SK-N-DZ (cell line): ENCODE measurements at regions not wholly inside any gene's neighbourhood (a gene's known extent, or its start where the extent isn't known, plus 50 kb on each side); places are given as distances from the start of the nearest gene placed in this dataset.
"Not testable (repeated sequence)": the region's sequence is repeated elsewhere in the genome, so short reads cannot be mapped to it uniquely, and the experiment has no call there.

Experiments
- DNase-seq: peaks from one replicate; pipeline ENCODE4 v3.0.0-alpha.2; 2015; ENCODE audit warnings: low spot score

DNA sequence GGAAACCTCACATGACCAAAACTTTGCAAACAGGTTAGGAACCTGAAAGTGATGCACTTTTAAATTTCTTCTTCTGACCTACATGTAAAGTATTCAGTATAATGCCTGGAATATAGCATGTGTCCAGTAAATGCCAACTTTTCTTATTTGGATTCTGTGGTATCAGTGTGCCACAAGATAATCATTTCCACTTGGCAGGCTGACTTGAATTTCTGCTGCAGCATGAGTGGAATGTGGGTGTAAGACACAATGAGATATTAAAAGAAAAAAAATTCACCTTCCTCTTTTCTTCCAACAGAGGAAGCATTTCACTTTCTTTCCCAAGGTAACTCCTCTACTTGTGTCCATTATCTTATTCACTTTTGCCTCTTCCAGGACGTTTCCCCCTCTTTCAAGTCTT lies 141.9 kb upstream of the PRKD1 start:
- DNase-seq, result no peak

DNA sequence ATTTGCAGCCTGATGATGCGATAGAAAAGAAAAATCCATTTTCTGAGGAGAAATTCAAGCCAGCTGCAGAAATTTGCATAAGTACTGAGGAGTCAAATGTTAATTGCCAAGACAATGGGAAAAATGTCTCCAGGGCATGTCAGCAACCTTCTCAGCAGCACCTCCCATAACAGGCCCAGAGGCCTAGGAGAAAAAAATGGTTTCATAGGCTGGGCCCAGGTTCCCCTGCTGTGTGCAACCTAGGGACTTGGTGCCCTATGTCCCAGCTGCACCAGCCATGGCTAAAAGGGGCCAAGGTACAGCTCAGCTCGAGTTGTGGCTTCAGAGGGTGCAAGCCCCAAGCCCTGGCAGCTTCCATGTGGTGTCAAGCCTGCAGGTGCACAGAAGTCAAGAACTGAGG lies 144.8 kb upstream of the PRKD1 start:
- DNase-seq, result not testable (repeated sequence)

DNA sequence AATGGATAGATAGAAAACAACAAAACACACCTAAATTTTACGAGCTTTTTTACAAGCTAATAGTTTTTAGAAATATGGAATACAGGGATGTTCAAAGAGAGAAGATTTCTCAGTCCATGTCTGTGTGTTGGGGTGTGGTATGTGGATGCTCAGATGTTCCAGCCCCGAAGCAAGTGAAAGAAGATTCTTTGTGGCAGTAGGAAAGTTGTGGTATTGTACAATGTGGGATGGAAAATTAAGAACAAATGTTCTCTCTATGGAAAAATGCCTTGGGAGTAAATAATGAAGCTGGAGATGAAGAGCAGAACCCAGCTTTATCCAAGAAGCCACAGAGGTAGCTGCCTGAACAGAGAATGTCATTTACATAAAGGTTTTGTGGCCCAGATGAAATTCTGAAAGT lies 150.3 kb upstream of the PRKD1 start:
- no peak for DNase-seq

- DNase-seq, result no peak
Observed at GRCh38 chr14:30078811-30079402, 151.3 kb upstream of the PRKD1 start.

DNA sequence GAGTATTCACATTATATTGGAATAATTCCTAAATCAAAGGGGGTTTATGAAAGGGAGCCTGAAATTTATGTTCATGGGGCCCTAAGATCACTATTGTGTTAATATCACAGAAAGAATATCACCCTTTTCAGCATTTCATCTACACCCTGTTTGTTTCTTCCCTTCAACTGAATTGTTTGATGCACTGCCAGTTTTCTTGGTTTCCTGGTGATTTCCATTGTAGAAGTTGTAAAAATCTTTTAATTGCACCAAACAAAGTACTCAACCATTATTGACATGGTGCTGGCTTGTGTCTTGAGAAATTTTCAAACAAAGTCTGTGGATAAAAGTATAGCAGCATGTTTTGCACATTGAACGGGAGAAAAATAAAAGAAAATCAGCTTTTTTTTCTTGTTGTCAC lies 154.8 kb upstream of the PRKD1 start:
- no peak for DNase-seq

DNA sequence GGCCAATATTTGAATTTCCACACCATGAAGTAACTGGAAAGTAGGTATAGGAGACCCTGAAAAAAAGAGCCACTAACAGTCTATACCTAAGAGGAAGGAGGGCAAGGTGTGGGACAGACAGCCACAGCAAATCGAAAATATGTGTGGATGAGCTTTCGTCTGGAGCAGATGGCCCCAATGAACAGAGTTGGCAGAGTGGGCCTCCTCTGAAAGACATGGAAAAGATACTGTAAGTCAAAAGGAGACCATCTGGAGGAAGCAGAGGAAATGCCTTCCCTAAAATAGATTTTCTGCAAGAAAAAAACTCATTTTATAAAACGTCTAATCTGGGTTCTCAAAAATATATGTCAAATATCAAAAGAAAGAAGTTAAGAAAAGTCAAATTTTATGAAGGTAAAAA lies 157.2 kb upstream of the PRKD1 start:
- no peak for DNase-seq

- DNase-seq, result no peak
Observed at GRCh38 chr14:30085943-30086342, 158.3 kb upstream of the PRKD1 start.

GRCh38 chr14:30088620-30089019 lies 161.0 kb upstream of the PRKD1 start:
- no peak for DNase-seq

DNA sequence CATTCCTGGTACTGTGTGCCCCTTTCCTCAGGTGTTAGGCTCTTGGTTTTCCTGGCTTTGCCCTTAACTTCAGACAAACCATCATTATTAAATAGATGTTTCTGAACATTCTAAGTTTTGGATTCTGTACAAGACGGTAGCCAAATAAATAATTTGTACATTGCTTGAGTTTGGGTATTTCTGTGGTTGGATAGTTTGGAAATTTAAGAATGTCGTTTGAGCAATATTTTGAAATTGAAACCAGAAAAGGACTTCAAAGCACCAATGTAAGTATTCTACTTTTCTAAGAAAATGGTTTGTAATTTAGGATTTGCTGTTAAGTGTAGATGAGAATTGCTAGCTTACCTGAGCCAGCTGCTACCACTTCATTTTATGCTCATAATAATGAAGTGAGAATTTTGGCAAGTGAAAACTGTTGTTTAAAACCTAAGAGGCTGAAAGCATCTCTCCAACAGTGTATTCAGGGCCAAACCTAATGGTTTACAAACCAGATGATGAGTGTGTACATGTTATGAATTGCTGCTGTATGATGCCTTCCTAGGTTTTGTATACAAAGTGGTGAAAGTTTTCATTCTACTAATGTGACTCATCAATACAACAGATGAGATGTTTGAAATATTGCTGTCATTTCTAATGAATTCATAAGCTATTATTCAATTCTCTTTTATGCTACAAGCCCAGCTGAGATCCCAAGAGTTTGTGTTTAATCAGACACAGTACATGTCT lies 181.5 kb upstream of the PRKD1 start:
- no peak for DNase-seq

DNA sequence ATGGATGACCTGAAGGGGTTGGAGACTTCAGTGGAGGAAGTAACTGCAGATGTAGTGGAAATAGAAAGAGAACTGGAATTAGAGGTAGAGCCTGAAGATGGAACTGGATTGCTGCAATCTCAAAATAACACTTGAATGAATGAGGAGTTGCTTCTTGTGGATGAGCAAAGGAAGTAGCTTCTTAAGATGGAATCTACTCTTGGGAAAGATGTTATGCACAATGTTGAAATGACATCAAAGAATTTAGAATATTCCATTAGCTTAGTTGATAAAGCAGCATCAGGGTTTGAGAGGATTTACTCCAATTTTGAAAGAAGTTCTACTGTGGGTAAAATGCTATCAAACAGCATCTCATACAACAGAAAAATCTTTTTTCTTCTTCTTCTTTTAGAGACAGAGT lies 186.4 kb upstream of the PRKD1 start:
- no peak for DNase-seq

- no peak for DNase-seq
Observed at GRCh38 chr14:30115756-30116155, 188.1 kb upstream of the PRKD1 start.

- DNase-seq, result no peak
Observed at GRCh38 chr14:30118992-30119640, 191.5 kb upstream of the PRKD1 start.

- no peak for DNase-seq
Observed at GRCh38 chr14:30125322-30125979, 197.8 kb upstream of the PRKD1 start.

GRCh38 chr14:30129807-30130206 lies 202.2 kb upstream of the PRKD1 start:
- no peak for DNase-seq

DNA sequence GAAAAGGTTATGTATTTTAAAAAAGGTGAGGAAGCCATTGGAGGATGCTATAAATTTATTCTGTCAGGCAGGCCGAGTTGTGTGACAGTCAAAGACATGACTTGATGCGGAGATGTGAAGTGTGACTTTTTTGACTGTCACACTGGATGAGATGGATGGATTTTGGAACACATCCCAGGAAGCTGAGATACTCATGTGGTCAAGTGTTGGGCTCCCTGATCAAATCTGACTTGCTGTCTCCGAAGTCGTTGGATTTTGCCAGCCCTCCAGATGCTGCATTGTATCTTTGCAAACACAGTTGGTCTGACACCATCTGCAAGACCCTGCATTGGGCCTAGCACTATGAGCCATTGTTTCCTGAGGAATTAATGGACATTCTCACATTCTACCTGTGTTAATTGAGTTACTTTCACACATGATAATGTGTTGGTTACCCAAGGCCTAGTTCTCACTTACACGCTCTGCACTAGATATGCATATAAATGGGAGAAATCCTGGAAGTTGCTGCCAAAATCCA lies 204.0 kb upstream of the PRKD1 start:
- DNase-seq, result no peak

DNA sequence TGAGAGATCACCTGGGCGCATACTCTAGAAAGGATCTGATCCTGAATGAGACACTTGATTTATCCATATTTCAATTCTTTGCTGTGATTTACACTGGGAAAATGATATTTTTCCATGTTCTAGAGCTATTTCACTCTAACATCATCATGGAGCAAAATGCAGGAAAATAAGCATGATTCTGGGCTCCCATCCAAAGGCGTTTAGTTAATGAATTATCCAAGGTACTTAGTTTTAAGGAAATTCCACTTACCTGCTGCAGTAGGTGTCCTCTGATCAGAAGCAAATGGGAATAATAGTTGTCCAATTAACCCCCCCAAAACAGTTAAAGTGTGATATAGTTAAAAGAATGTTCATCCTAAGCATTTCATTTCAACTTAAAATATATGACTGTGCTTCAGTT lies 204.5 kb upstream of the PRKD1 start:
- DNase-seq, result no peak

- no peak for DNase-seq
Observed at GRCh38 chr14:30134936-30135335, 207.3 kb upstream of the PRKD1 start.

- DNase-seq, result no peak
Observed at GRCh38 chr14:30138567-30138966, 210.9 kb upstream of the PRKD1 start.

- DNase-seq, result no peak
Observed at GRCh38 chr14:30142216-30142615, 214.6 kb upstream of the PRKD1 start.

GRCh38 chr14:30143627-30144026 lies 216.0 kb upstream of the PRKD1 start:
- DNase-seq, result no peak

- no peak for DNase-seq
Observed at GRCh38 chr14:30153717-30154116, 226.1 kb upstream of the PRKD1 start.

GRCh38 chr14:30156571-30156970 lies 228.9 kb upstream of the PRKD1 start:
- no peak for DNase-seq
